ENCODE measurements at regions not wholly inside any gene's neighbourhood (a gene's known extent, or its start where the extent isn't known, plus 50 kb on each side); places are given as distances from the start of the nearest gene placed in this dataset.

DNA sequence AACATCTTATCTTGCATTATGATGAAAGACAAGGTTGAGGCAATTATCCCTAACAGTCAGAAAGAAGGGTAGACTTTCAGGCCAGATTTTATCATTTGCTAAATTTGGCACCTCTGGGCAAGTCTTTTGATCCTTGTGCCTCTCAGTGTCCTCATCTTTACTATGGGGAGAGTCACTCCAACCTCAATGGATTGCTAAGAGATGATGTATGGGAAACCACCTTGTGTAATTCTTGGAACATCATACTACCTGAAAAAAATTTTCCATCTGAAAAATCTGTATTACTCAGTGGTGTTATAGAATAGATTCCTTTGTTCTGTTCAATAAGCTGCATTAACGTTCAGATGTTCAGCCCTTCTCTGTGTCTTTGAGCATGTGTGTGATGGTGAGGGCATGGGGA lies 230.7 kb downstream of the TGFB2 start (continued):
- TF ChIP-seq, protein P1, sequence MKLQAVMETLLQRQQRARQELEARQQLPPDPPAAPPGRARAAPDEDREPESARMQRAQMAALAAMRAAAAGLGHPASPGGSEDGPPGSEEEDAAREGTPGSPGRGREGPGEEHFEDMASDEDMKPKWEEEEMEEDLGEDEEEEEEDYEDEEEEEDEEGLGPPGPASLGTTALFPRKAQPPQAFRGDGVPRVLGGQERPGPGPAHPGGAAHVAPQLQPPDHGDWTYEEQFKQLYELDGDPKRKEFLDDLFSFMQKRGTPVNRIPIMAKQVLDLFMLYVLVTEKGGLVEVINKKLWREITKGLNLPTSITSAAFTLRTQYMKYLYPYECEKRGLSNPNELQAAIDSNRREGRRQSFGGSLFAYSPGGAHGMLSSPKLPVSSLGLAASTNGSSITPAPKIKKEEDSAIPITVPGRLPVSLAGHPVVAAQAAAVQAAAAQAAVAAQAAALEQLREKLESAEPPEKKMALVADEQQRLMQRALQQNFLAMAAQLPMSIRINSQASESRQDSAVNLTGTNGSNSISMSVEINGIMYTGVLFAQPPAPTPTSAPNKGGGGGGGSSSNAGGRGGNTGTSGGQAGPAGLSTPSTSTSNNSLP (IDR thresholded peaks at IDR 0.05; ENCODE audit: borderline replicate concordance, low read depth, low read length) = no peak
- TF ChIP-seq, protein P2, sequence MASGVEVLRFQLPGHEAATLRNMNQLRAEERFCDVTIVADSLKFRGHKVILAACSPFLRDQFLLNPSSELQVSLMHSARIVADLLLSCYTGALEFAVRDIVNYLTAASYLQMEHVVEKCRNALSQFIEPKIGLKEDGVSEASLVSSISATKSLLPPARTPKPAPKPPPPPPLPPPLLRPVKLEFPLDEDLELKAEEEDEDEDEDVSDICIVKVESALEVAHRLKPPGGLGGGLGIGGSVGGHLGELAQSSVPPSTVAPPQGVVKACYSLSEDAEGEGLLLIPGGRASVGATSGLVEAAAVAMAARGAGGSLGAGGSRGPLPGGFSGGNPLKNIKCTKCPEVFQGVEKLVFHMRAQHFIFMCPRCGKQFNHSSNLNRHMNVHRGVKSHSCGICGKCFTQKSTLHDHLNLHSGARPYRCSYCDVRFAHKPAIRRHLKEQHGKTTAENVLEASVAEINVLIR (CRISPR knock-in tag; IDR thresholded peaks at IDR 0.05) = no peak
- TF ChIP-seq MCM7 (IDR thresholded peaks at IDR 0.05) (no peak), NELFE (IDR thresholded peaks at IDR 0.05; ENCODE audit: insufficient read depth, insufficient read length) (no peak), NBN (IDR thresholded peaks at IDR 0.05; ENCODE audit: low read depth) (no peak), NFIC (IDR thresholded peaks at IDR 0.05) (no peak), ATF1 (CRISPR knock-in tag; IDR thresholded peaks at IDR 0.05) (no peak), ATF1 (tag; IDR thresholded peaks at IDR 0.05) (no peak), FOXK1 (CRISPR knock-in tag; IDR thresholded peaks at IDR 0.05; ENCODE audit: borderline replicate concordance) (no peak)
- TF ChIP-seq, protein P3, sequence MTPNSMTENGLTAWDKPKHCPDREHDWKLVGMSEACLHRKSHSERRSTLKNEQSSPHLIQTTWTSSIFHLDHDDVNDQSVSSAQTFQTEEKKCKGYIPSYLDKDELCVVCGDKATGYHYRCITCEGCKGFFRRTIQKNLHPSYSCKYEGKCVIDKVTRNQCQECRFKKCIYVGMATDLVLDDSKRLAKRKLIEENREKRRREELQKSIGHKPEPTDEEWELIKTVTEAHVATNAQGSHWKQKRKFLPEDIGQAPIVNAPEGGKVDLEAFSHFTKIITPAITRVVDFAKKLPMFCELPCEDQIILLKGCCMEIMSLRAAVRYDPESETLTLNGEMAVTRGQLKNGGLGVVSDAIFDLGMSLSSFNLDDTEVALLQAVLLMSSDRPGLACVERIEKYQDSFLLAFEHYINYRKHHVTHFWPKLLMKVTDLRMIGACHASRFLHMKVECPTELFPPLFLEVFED (CRISPR knock-in tag; conservative IDR thresholded peaks at IDR 0.05) = no peak
